ENCODE measurements at regions not wholly inside any gene's neighbourhood (a gene's known extent, or its start where the extent isn't known, plus 50 kb on each side); places are given as distances from the start of the nearest gene placed in this dataset.
A peak's percentile ranks its signal among the peaks of the same experiment; 100 is the strongest.

DNA sequence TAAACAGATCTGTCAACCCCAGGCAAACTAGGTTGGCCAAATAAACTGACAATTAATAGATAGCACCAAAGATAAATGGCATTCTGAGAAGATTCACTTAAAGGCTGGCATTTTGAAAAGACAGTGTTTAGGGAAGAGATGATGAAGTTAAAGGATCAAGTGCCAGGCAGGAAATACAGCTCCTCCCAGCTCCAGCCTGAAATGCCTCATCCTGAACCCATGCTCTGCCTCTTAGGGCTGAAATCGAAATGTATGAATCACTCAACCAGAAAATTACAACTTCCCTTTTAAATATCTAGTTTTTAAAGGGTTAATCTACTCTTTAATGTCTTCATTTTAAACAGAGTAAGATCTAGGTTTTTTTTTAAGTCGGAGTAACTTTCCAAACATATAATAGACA lies 171.2 kb upstream of the UBL3 start (continued):
- TF ChIP-seq ZSCAN18 (CRISPR knock-in tag; IDR thresholded peaks at IDR 0.05), result no peak
- TF ChIP-seq ERG (CRISPR knock-in tag; IDR thresholded peaks at IDR 0.05), result no peak
- no peak for TF ChIP-seq SMAD4 (CRISPR knock-in tag; IDR thresholded peaks at IDR 0.05)
- no peak for TF ChIP-seq ESRRA (CRISPR knock-in tag; IDR thresholded peaks at IDR 0.05; ENCODE audit: borderline replicate concordance)
- no peak for TF ChIP-seq PRRX2 (CRISPR knock-in tag; IDR thresholded peaks at IDR 0.05)
- TF ChIP-seq SP1 (CRISPR knock-in tag; conservative IDR thresholded peaks at IDR 0.05), result no peak

- ATAC-seq, result no peak
- H3K27ac Mint-ChIP-seq, result no peak overlapping the region
- H3K36me3 Mint-ChIP-seq, result peaks cover 2% of the 10 kb centered on the region; the same call in 1 of the 2 replicates
- H3K4me3 Mint-ChIP-seq, result no peak overlapping the region
- TF ChIP-seq ZNF671 (CRISPR knock-in tag; IDR thresholded peaks at IDR 0.05), result no peak
- no peaks in the 10 kb centered on the region; the same call in 1 of the 2 replicates for H3K27me3 Mint-ChIP-seq (ENCODE audit: low read depth)
- ChIA-PET CTCF (interaction anchor here (1.1 to 5.2 kb wide), 3 partner anchors 21 to 249 kb away, joined by 3 to 33 read pairs (median 3); no protein-coding TSS in a partner anchor), POLR2A (no interaction called here)
- peaks cover 45% of the 10 kb centered on the region for H3K4me1 Mint-ChIP-seq
- no peaks in the 10 kb centered on the region for H3K9me3 Mint-ChIP-seq
- no peak for DNase-seq (ENCODE audit: low spot score)
Observed at GRCh38 chr13:30020726-30021312, 170.4 kb upstream of the UBL3 start.

DNA sequence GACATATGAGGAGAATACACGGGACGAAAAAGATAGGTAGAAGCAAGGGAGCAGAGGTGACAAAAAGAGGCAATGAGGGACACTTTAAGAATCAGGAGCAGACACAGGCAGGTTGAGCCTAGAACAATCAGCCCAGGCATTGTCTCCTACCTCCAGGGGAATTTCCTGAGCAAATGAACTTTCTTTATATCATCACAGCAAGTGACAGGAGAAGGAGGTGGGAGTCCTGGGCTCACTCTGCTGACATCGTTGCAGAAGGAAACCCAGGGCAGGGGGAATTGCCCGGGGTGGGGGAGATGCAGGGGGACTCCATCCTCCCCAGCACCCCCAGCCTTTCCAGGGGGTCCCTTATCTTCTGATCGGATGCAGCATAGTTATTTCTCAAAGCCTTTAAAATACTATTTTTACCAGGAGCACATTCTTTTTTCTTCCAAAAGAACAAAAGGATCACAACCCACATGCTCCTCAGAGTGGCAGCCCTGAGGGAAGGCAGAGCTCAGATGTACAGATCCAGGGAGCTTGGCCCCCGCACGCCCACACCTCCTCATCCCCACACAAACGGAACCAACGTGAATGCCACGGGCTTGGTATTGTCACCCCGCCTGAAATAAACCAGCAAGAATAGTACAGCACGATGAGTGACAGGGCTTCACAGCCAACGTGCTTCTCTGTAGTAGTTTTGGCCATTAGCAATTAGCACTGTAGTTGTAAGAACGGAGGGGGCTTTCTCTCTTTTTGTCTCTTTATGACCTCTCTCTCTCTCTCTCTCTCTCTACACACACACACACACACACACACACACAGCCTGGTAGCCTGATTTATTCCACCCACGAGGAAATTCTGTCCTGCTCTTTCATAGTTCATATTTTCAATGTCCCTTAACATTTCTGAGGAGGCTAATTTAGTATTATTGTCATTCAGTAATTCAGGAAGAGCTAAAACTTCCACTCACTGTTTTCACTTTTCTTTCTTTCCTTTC lies 169.5 kb upstream of the UBL3 start:
- H3K27ac Mint-ChIP-seq, result no peak overlapping the region; the same call in 1 of the 2 replicates
- no peak overlapping the region for H3K4me3 Mint-ChIP-seq
- ATAC-seq (peak; percentile 69), DNase-seq (ENCODE audit: low spot score) (no peak)
- TF ChIP-seq SMAD3 (CRISPR knock-in tag; IDR thresholded peaks at IDR 0.05; ENCODE audit: borderline replicate concordance), result no peak
- TF ChIP-seq ZNF512 (CRISPR knock-in tag; IDR thresholded peaks at IDR 0.05; ENCODE audit: borderline replicate concordance), result no peak
- TF ChIP-seq SOX15 (CRISPR knock-in tag; IDR thresholded peaks at IDR 0.05), result no peak
- TF ChIP-seq NFYB (CRISPR knock-in tag; conservative IDR thresholded peaks at IDR 0.05; ENCODE audit: low read depth), result no peak
- no peak for TF ChIP-seq SMAD4 (CRISPR knock-in tag; IDR thresholded peaks at IDR 0.05)
- no peak for TF ChIP-seq ZBTB21 (CRISPR knock-in tag; IDR thresholded peaks at IDR 0.05; ENCODE audit: borderline replicate concordance)
- TF ChIP-seq CDX4 (CRISPR knock-in tag; IDR thresholded peaks at IDR 0.05; ENCODE audit: borderline replicate concordance), result no peak
- no peak for TF ChIP-seq PREB (CRISPR knock-in tag; IDR thresholded peaks at IDR 0.05; ENCODE audit: borderline replicate concordance)
- no peak for TF ChIP-seq RORB (CRISPR knock-in tag; IDR thresholded peaks at IDR 0.05)
- TF ChIP-seq IRF2 (CRISPR knock-in tag; IDR thresholded peaks at IDR 0.05; ENCODE audit: borderline replicate concordance, low read depth), result no peak
- TF ChIP-seq, protein P1, sequence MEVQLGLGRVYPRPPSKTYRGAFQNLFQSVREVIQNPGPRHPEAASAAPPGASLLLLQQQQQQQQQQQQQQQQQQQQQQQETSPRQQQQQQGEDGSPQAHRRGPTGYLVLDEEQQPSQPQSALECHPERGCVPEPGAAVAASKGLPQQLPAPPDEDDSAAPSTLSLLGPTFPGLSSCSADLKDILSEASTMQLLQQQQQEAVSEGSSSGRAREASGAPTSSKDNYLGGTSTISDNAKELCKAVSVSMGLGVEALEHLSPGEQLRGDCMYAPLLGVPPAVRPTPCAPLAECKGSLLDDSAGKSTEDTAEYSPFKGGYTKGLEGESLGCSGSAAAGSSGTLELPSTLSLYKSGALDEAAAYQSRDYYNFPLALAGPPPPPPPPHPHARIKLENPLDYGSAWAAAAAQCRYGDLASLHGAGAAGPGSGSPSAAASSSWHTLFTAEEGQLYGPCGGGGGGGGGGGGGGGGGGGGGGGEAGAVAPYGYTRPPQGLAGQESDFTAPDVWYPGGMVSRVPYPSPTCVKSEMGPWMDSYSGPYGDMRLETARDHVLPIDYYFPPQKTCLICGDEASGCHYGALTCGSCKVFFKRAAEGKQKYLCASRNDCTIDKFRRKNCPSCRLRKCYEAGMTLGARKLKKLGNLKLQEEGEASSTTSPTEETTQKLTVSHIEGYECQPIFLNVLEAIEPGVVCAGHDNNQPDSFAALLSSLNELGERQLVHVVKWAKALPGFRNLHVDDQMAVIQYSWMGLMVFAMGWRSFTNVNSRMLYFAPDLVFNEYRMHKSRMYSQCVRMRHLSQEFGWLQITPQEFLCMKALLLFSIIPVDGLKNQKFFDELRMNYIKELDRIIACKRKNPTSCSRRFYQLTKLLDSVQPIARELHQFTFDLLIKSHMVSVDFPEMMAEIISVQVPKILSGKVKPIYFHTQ (CRISPR knock-in tag; IDR thresholded peaks at IDR 0.05), result no peak
- no peak for TF ChIP-seq FOXK1 (CRISPR knock-in tag; IDR thresholded peaks at IDR 0.05)
- ChIA-PET POLR2A (no interaction called here), CTCF (interaction anchor here (1.1 to 5.2 kb wide), 4 partner anchors 16 to 249 kb away, joined by 3 to 33 read pairs (median 4); no protein-coding TSS in a partner anchor)
- H3K36me3 Mint-ChIP-seq, result peaks cover 2% of the 10 kb centered on the region; the same call in 1 of the 2 replicates
- H3K9me3 Mint-ChIP-seq, result no peaks in the 10 kb centered on the region
- H3K27me3 Mint-ChIP-seq (ENCODE audit: low read depth), result no peaks in the 10 kb centered on the region; the same call in 1 of the 2 replicates
- peaks cover 53% of the 10 kb centered on the region for H3K4me1 Mint-ChIP-seq
